Neuron (in vitro differentiated cells): ENCODE measurements at regions not wholly inside any gene's neighbourhood (a gene's known extent, or its start where the extent isn't known, plus 50 kb on each side); places are given as distances from the start of the nearest gene placed in this dataset.
A peak's percentile ranks its signal among the peaks of the same experiment; 100 is the strongest.

ENCODE experiments used
- H2AFZ ChIP-seq: one replicate; pipeline ENCODE4 v1.6.1; 2013; ENCODE audit warnings: low read depth, mild to moderate bottlenecking, inconsistent platforms, low read length, moderate library complexity
- H3K27me3 ChIP-seq: one replicate; pipeline ENCODE4 v1.6.1; 2013; ENCODE audit warnings: low read length; ENCODE audit not compliant: insufficient read depth
- H3K36me3 ChIP-seq: one replicate; pipeline ENCODE4 v1.6.1; 2013; ENCODE audit warnings: low read length; ENCODE audit not compliant: insufficient read depth
- H3K4me1 ChIP-seq: one replicate; pipeline ENCODE4 v1.6.1; 2013; ENCODE audit warnings: low read length; ENCODE audit not compliant: insufficient read depth
- H3K4me3 ChIP-seq: 2 replicates; pipeline ENCODE4 v1.5.1; 2013; ENCODE audit warnings: mild to moderate bottlenecking, low read length, moderate library complexity
- H3K9me3 ChIP-seq: one replicate; pipeline ENCODE4 v1.6.1; 2013; ENCODE audit warnings: low read length

DNA sequence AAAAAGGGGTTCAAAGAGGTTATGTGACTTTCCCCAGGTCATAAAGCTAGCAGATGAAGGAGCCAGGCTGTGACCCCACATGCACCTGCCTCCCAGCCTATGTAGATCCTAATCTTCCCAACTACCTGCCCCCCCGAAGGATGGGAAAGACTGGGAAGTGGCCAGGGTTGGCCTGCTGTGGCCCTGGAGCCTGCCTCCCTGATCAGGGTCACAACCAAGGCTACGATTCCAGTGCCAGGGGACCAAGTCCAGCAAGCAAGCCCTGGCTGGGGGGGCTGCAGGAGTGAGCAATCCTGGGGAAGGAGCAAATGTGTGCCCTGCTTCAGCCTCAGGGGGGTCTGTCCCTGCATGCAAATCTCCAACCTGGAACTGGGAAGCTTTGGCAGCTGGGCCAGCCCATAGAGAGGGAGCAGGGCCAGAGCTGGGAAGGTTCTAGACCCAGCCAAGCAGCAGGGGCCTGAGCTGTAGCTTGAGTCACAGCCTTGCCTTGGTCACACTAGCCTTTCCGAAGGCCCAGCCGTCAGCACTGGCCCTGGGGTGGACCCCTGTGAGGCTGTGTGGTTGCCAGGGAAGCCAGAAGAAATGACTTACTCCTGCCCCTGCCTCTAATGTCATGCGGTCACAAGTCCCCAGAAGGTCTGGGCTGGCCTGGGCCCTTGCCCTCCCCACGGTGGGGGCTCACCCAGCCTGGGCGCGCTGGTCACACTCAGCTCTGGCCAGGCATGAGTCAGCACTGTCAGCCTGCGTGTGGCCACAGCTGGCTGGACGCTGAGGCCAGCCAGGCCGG lies 96.4 kb upstream of the ZMIZ1 start:
- H3K4me3 ChIP-seq: peak overlapping the region; percentile 48
- H2AFZ ChIP-seq: no peak overlapping the region
- no peaks in the 10 kb centered on the region for H3K36me3 ChIP-seq
- no peaks in the 10 kb centered on the region for H3K9me3 ChIP-seq
- no peaks in the 10 kb centered on the region for H3K27me3 ChIP-seq
- peaks cover 41% of the 10 kb centered on the region for H3K4me1 ChIP-seq

DNA sequence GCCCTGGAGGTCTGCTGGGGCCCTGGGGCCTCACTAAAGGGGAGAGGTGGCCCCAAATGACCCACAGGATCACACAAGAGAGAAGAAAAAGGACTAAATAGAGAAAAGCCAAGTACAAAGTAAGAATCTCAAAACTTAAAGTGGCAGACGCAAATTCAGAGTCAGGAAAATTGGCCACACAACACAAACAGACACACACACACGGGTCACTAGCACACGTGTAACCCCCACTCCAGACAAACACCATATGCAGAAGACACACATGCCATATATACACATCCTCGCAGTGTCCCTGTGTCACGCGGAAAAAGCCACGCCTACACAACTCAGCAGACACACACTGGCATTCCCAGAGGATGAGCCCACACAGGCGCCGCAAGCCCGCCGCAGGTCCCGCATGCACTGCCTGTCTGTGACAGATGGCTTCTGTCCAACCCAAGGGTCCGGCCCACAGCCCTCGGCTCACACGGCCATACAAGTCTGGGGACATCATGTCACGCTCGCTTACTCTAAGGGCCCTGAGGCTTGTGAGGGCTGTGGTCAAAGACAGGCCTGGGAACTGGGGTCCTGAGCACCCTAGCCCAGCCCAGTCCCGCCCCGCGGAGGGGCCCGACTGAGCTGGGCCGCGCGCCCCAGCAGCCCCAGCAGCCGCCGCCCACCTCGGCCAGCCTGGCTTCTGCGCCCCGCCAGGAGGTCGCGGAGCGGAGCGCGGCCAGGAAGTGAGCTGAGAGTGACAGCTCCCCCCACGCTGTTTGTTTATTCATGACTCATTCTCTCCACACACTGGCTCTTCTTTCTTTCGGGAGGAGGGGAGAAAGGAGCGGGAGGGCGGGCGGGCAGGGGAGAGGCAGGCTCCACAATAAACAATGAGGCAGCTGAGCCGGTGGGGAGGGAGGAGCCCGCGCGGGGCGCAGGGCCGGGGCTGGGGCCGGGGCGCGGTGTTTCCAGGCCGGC lies 95.5 kb upstream of the ZMIZ1 start:
- Histone ChIP-seq H3K9me3 (no peaks in the 10 kb centered on the region), H2AFZ (no peak overlapping the region), H3K27me3 (no peaks in the 10 kb centered on the region), H3K4me1 (peaks cover 48% of the 10 kb centered on the region), H3K4me3 (peak overlapping the region; percentile 48), H3K36me3 (no peaks in the 10 kb centered on the region)

GRCh38 chr10:78973901-78974616 lies 94.7 kb upstream of the ZMIZ1 start:
- no peaks in the 10 kb centered on the region for H3K9me3 ChIP-seq
- no peaks in the 10 kb centered on the region for H3K36me3 ChIP-seq
- no peak overlapping the region for H2AFZ ChIP-seq
- H3K27me3 ChIP-seq: no peaks in the 10 kb centered on the region
- H3K4me3 ChIP-seq: peak overlapping the region; percentile 39
- H3K4me1 ChIP-seq: peaks cover 48% of the 10 kb centered on the region

DNA sequence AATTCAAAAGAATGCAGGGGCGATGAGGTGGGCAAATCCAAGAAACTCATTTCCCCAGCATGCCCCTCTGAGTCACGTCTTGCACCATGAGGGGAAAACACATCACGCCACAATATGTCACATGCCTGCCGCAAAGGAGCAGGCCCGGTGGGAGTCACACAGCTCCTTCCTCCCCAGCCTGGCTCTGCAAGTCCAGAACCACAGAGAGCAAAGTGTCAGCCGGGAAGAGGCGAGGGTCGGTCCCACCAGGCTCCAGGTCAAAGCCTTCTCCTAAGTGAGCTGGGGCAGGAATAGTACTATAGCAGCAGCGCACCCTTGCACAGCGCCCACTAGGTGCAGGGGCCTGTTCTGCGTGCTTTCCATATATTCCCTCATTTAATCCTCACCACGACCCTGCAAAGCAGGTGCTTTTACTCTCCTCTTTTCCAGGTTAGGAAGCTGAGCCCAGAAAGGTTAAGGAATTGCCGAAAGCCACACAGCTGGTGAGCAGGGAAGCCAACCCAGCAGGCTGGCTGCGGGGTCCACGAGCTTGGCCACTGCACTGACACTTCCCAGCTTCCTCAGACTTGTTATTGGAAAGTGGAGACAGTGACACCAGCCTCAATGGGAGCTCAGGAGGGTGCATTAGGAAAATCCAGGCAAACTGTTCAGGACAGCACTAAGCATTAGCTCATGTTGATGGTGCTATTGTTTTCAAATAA lies 94.0 kb upstream of the ZMIZ1 start:
- Histone ChIP-seq H3K36me3 (no peaks in the 10 kb centered on the region), H3K4me3 (peak overlapping the region; percentile 39), H3K27me3 (no peaks in the 10 kb centered on the region), H3K4me1 (peaks cover 44% of the 10 kb centered on the region), H2AFZ (no peak overlapping the region), H3K9me3 (no peaks in the 10 kb centered on the region)

GRCh38 chr10:78975926-78976325 lies 92.8 kb upstream of the ZMIZ1 start:
- Histone ChIP-seq H3K4me1 (peaks cover 39% of the 10 kb centered on the region), H3K9me3 (no peaks in the 10 kb centered on the region), H2AFZ (no peak overlapping the region), H3K36me3 (no peaks in the 10 kb centered on the region), H3K4me3 (no peak overlapping the region), H3K27me3 (no peaks in the 10 kb centered on the region)

- Histone ChIP-seq H2AFZ (no peak overlapping the region), H3K4me3 (no peak overlapping the region), H3K27me3 (no peaks in the 10 kb centered on the region), H3K36me3 (no peaks in the 10 kb centered on the region), H3K4me1 (peaks cover 33% of the 10 kb centered on the region), H3K9me3 (no peaks in the 10 kb centered on the region)
These were observed 91.7 kb upstream of the ZMIZ1 start for GRCh38 chr10:78976825-78977755.

DNA sequence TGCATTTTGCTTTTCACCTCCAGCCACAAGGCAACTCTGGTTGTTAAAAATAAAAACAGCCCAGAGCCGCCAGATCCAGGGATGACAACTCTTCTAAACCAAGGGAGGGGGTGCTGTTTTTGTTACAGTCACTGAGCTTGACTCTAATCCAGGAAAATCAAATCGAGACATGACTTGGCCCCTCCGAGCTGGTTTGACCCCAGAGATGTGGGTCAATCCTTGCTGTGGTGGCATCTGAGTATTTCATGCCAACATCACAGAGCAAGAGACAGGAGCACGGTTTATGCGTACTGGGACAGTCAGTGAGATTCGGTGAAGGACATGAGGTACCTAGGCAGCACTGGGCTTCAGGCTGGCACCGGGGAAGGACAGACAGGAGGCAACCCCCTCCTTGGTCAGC lies 88.8 kb upstream of the ZMIZ1 start:
- peaks cover 12% of the 10 kb centered on the region for H3K4me1 ChIP-seq
- no peaks in the 10 kb centered on the region for H3K9me3 ChIP-seq
- H2AFZ ChIP-seq: no peak overlapping the region
- no peak overlapping the region for H3K4me3 ChIP-seq
- H3K27me3 ChIP-seq: no peaks in the 10 kb centered on the region
- no peaks in the 10 kb centered on the region for H3K36me3 ChIP-seq

- Histone ChIP-seq H3K9me3 (no peaks in the 10 kb centered on the region), H2AFZ (no peak overlapping the region), H3K4me1 (peaks cover 10% of the 10 kb centered on the region), H3K4me3 (no peak overlapping the region), H3K27me3 (no peaks in the 10 kb centered on the region), H3K36me3 (no peaks in the 10 kb centered on the region)
These were observed 88.4 kb upstream of the ZMIZ1 start for GRCh38 chr10:78980354-78980753.

DNA sequence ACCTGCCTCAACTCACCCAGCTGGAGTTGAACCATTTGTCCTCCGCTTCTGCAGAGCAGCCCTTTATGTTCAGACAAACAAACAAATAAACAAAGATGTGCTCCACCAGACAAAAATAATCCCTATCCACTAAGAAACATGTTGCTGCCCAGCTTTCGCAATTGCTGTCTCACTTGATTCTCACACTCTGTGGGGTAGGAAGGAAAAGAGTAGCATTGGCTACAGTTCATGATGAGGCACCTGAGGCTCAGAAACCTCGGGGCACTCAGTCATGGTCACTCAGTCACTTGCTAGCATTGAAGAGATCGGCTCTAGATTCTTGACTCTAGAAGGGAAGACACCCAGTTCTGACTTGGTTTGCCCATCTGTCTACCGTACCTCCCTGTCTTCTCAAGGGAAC lies 88.0 kb upstream of the ZMIZ1 start:
- Histone ChIP-seq H3K9me3 (no peaks in the 10 kb centered on the region), H2AFZ (no peak overlapping the region), H3K27me3 (no peaks in the 10 kb centered on the region), H3K4me3 (no peak overlapping the region), H3K36me3 (no peaks in the 10 kb centered on the region), H3K4me1 (peaks cover 10% of the 10 kb centered on the region)

GRCh38 chr10:78981257-78981969 lies 87.4 kb upstream of the ZMIZ1 start:
- H3K36me3 ChIP-seq: no peaks in the 10 kb centered on the region
- no peak overlapping the region for H2AFZ ChIP-seq
- H3K9me3 ChIP-seq: no peaks in the 10 kb centered on the region
- no peak overlapping the region for H3K4me3 ChIP-seq
- peaks cover 10% of the 10 kb centered on the region for H3K4me1 ChIP-seq
- no peaks in the 10 kb centered on the region for H3K27me3 ChIP-seq

DNA sequence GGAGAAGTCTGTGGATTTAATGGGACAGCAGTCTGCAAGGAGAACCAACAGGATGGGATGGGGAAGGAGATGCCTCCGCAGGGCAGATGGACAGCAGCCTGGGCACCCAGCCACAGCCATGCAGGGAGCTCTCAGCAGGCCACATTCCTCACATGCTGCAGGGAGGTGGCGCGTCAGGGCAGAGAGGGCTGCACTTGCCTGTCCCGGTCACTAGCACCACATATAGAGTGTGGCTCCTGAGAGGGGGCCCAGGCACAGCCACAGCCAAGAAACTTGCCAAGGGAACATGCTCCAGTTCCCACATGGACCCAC lies 86.8 kb upstream of the ZMIZ1 start:
- no peak overlapping the region for H3K4me3 ChIP-seq
- peaks cover 10% of the 10 kb centered on the region for H3K4me1 ChIP-seq
- no peak overlapping the region for H2AFZ ChIP-seq
- no peaks in the 10 kb centered on the region for H3K36me3 ChIP-seq
- H3K9me3 ChIP-seq: no peaks in the 10 kb centered on the region
- no peaks in the 10 kb centered on the region for H3K27me3 ChIP-seq
